ENCODE measurements at regions not wholly inside any gene's neighbourhood (a gene's known extent, or its start where the extent isn't known, plus 50 kb on each side); places are given as distances from the start of the nearest gene placed in this dataset.

- TF ChIP-seq CTCF (IDR thresholded peaks at IDR 0.05 in 2 of 3, conservative IDR thresholded peaks at IDR 0.05 in 1 of 3; ENCODE audit: borderline replicate concordance in 1 of 3, insufficient read depth in 1 of 3, low read depth in 2 of 3, low read length in 2 of 3) (no peak), POLR2A (IDR thresholded peaks at IDR 0.05; ENCODE audit: borderline replicate concordance, extremely low read depth, insufficient read depth, insufficient read length) (no peak), TCF7L2 (IDR thresholded peaks at IDR 0.05; ENCODE audit: borderline replicate concordance, extremely low read depth, insufficient read depth, insufficient read length) (no peak), EGR1 (IDR thresholded peaks at IDR 0.05; ENCODE audit: low read depth) (no peak), EZH2 (IDR thresholded peaks at IDR 0.05) (no peak), ZNF274 (IDR thresholded peaks at IDR 0.05; ENCODE audit: low read depth, low read length) (no peak), POLR2AphosphoS5 (IDR thresholded peaks at IDR 0.05; ENCODE audit: low read depth, low read length) (no peak), FOSL1 (IDR thresholded peaks at IDR 0.05; ENCODE audit: low read depth) (no peak), ZFX (IDR thresholded peaks at IDR 0.05) (no peak), CEBPB (IDR thresholded peaks at IDR 0.05; ENCODE audit: low read depth) (no peak), MAX (IDR thresholded peaks at IDR 0.05) (no peak)
Measured at GRCh38 chr9:126081746-126082145, 244.9 kb upstream of the MVB12B start.

Measured in HCT116 (cell line).